ENCODE measurements at regions not wholly inside any gene's neighbourhood (a gene's known extent, or its start where the extent isn't known, plus 50 kb on each side); places are given as distances from the start of the nearest gene placed in this dataset.

DNA sequence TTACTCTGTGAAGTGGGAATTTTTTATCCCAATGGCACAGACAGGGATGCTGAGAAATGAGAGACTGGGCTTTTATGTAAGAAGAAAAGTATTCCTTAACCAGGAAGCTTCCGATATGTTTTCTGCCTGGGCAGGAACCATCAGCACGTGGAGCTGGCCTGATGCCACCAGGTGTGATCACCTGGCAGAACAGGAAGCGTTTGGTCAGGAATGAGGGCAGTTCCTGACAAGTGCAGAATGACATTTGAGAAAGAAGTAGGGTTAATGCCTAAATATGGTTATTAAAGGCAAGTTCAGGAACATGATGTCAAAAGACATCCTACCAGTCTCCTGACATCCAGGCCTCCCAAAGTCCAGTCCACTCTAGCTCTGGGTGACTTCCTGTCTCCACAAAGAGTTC lies 210.3 kb downstream of the NUAK1 start:
- H3K4me3 ChIP-seq (ENCODE audit: low read depth, low read length) = no peak overlapping the region
- TF ChIP-seq, protein P1, sequence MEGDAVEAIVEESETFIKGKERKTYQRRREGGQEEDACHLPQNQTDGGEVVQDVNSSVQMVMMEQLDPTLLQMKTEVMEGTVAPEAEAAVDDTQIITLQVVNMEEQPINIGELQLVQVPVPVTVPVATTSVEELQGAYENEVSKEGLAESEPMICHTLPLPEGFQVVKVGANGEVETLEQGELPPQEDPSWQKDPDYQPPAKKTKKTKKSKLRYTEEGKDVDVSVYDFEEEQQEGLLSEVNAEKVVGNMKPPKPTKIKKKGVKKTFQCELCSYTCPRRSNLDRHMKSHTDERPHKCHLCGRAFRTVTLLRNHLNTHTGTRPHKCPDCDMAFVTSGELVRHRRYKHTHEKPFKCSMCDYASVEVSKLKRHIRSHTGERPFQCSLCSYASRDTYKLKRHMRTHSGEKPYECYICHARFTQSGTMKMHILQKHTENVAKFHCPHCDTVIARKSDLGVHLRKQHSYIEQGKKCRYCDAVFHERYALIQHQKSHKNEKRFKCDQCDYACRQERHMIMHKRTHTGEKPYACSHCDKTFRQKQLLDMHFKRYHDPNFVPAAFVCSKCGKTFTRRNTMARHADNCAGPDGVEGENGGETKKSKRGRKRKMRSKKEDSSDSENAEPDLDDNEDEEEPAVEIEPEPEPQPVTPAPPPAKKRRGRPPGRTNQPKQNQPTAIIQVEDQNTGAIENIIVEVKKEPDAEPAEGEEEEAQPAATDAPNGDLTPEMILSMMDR (IDR thresholded peaks at IDR 0.05; ENCODE audit: borderline replicate concordance, insufficient read depth, low read depth, low read length) = no peak

DNA sequence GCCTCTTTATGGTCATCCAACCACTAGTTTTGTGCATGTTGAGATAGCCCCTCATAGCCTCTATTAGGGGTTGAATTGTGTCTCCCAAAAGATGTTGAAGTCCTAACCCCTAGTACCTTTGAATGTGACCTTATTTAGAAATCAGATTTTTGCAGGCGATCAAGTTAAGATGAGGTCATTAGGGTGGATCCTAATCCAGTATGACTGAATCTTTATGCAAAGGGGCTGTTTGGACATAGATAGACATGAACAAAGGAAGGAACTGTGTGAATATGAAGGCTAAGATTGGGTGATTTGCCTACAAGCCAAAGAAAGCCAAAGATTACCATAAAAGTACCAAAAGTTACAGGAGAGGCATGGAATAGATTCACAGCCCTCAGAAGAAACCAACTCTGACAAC lies 209.6 kb downstream of the NUAK1 start:
- TF ChIP-seq, protein P1 (IDR thresholded peaks at IDR 0.05; ENCODE audit: borderline replicate concordance, insufficient read depth, low read depth, low read length) = no peak

DNA sequence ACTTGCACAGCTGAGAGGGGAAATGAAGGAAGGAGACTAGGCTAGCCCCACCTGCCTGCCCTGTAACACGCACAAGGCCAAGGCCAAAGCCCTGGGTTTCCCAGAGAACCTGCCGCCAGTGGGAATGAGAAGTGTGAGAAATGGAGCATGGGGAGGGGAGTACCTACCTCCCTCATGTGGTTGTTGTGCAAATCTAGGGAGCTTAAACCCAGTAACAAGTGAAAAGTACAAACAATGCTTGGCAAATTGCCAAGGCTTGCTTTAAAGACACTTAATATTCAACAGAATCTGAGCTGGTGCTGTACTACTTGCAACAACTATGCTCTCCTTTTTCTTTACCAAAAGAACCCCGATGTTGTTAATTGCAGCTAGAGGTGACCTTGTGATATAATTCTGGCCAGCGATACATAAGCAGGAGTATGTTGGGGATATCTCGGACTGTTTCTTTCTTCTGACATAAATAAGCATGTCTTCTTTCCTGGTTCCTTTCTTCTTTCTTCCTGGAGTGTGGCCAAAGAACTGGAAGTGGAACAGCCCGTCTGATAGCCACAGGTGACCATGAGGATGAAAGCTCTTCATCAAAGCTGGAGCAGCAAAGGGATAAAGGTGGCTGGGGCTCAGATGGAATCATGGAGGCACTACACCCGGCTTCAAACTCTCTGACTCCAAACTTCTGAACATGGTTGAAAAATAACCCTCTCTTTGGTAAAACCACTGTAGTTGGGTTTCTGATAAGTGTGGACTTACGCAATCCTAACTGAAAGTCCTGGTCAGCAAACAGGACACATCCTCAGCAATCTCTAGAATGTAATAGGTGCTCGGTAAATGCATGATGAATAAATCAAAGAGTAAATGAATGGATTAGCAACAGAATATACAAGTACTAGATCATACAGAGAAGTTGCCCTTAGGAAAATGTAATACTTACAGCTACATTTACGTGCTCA lies 207.9 kb downstream of the NUAK1 start:
- no peak overlapping the region for H3K4me3 ChIP-seq (ENCODE audit: low read depth, low read length)
- TF ChIP-seq, protein P1 (IDR thresholded peaks at IDR 0.05; ENCODE audit: borderline replicate concordance, insufficient read depth, low read depth, low read length) = no peak

More for the DNA sequence above, 209.6 kb downstream of the NUAK1 start:
- no peak overlapping the region for H3K4me3 ChIP-seq (ENCODE audit: low read depth, low read length)

DNA sequence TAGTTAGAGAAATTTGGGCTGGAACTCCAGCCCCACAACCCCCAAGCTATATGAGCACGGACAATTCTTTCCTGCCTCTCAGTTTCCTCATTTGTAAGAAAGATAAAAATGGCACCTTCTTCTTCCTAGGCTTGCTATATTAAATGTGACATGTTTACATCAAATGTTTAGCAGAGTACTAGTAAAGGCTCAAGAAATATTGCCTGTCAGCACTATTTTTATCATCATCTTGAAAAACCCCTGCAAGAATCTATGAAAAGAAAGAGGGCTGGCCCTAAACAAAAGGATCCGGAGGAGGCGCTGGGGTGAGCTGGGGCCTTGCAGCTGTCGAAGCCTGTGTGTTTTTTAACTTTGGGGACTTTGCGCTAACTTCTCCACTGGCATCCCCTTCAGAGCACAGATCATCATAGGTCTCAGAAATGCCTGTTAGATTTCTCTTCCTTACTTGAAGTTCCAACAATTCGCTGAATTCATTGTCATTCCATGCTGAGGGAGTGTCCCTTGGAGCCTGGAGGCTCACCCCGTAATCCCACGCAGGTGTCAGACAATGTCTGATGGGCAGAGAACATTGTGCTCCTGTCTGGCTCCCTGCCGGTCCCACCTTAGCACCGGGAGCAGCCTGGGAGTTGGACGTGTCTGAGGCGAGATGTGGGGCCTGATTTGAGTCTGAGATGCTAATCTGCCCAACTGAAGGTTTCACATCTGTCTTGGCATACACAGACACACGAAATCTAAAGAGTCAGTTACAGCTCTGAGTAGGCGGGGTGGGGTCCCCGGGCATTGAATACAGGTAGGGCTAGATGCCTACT lies 206.8 kb downstream of the NUAK1 start:
- TF ChIP-seq, protein P1 (IDR thresholded peaks at IDR 0.05; ENCODE audit: borderline replicate concordance, insufficient read depth, low read depth, low read length) = no peak
- no peak overlapping the region for H3K4me3 ChIP-seq (ENCODE audit: low read depth, low read length)

DNA sequence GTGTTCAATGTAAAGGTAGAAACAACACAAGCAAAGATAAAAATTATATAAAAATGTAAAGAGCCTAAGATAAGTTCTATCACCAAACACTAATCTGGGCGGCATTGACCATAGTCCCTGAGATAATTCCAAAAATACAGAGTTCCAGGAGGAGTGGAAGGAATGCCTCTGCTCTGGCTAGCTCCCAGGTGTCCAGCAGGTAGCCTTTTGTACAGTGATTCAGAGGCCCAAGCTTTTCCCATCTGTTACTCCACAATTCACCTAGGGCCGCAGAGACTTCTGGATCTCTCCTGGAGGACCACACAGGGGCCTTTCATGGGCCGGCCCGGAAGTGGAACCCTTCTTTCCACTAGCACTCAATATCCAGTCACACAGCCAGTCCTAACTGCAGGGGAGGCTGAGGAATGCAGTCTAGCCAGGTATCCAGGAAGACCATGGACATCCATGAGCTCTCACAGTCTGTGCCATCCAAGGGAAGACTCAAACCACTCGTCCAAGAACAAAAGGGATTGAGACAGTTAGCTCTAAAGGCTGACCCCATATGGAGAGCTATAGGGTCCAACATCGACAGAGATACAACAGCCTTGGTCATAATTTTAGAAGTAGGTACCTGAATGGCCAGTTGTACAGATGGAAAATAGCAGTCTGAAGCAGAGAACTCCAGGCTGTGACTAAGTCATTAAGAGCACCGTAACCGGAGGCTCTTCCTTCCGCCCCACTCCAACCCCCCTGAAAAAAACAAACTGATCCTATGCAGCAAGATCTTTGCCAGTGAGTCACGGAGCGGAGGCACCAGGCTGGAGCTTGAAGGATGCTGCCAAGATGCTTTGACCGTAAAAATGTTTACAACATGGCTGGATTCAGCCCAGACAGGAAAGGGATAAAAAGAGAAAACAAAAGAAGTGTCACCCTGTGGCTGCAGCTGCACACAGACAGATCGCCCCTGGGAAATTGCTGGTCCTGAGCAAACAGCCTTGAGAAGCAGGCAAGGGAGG lies 204.8 kb downstream of the NUAK1 start:
- H3K4me3 ChIP-seq (ENCODE audit: low read depth, low read length) = no peak overlapping the region
- TF ChIP-seq, protein P1 (IDR thresholded peaks at IDR 0.05; ENCODE audit: borderline replicate concordance, insufficient read depth, low read depth, low read length) = no peak

DNA sequence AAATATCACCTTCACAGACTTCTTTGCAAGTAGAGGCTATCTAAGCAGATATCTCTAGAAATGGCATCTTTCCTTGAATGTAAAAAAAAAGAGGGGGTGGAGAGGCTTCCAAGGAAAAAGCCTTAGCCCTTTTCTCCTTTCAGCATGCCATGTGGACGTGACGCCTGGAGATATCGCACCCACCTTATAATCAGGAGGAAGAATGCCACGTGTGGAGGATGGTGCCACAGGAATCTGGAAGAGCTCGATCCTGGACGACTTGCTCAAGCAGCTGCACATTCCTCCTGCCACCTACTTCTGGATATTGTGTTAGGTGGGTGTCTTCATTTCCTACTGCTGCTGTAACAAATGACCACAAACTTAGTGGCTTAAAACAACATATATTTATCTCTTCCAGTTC lies 203.6 kb downstream of the NUAK1 start:
- TF ChIP-seq, protein P1 (IDR thresholded peaks at IDR 0.05; ENCODE audit: borderline replicate concordance, insufficient read depth, low read depth, low read length) = no peak
- no peak overlapping the region for H3K4me3 ChIP-seq (ENCODE audit: low read depth, low read length)
